Activated naive CD8-positive, alpha-beta T cell treated with anti-CD3 and anti-CD28 coated beads for 36 hours (primary cell): ENCODE measurements at regions not wholly inside any gene's neighbourhood (a gene's known extent, or its start where the extent isn't known, plus 50 kb on each side); places are given as distances from the start of the nearest gene placed in this dataset.

Experiments
- DNase-seq: peaks from one replicate; pipeline ENCODE4 v3.0.0; 2021
- H3K27ac Mint-ChIP-seq: one replicate; pipeline ENCODE4 v1.8.0; 2022; ENCODE audit warnings: mild to moderate bottlenecking, moderate library complexity, mixed read lengths
- H3K27me3 Mint-ChIP-seq: one replicate; pipeline ENCODE4 v1.8.0; 2022; ENCODE audit warnings: mild to moderate bottlenecking, mixed read lengths
- H3K36me3 Mint-ChIP-seq: one replicate; pipeline ENCODE4 v1.8.0; 2021; ENCODE audit warnings: mild to moderate bottlenecking, mixed read lengths
- H3K4me1 Mint-ChIP-seq: one replicate; pipeline ENCODE4 v1.8.0; 2021; ENCODE audit warnings: mixed read lengths
- H3K4me3 Mint-ChIP-seq: one replicate; pipeline ENCODE4 v1.8.0; 2022; ENCODE audit warnings: mild to moderate bottlenecking, moderate library complexity, mixed read lengths
- H3K9me3 Mint-ChIP-seq: one replicate; pipeline ENCODE4 v1.8.0; 2022; ENCODE audit warnings: mixed read lengths

DNA sequence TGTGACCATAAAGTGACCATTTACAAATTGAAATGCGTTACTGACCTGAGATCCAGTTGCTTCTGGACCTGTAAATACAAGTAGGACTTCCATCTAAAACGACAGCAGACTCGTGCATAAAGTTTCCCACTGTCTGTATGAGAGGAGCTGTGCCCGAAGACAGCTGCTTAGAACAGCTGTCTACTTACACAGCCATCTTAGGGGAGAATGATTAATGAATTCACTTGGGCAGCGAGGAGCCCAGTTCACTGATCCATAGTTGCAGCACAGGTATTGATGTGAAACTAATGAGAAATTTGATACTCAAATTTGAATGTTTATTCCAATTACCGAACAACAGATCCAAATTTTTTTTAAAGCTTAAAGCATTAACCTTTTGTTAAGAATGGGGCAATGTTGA, 748.1 kb downstream of the NR2F2 start:
- no peak for DNase-seq
- H3K27me3 Mint-ChIP-seq, result no peaks in the 10 kb centered on the region
- peaks cover 7% of the 10 kb centered on the region for H3K9me3 Mint-ChIP-seq
- H3K36me3 Mint-ChIP-seq, result no peaks in the 10 kb centered on the region
- H3K27ac Mint-ChIP-seq, result no peak overlapping the region
- H3K4me1 Mint-ChIP-seq, result no peaks in the 10 kb centered on the region
- no peak overlapping the region for H3K4me3 Mint-ChIP-seq

- no peak for DNase-seq
- Mint-ChIP-seq H3K9me3 (peaks cover 2% of the 10 kb centered on the region), H3K27me3 (peaks cover 8% of the 10 kb centered on the region), H3K4me1 (no peaks in the 10 kb centered on the region), H3K27ac (no peak overlapping the region), H3K4me3 (no peak overlapping the region), H3K36me3 (no peaks in the 10 kb centered on the region)
Measured at GRCh38 chr15:97081666-97082226, 751.2 kb downstream of the NR2F2 start.

DNA sequence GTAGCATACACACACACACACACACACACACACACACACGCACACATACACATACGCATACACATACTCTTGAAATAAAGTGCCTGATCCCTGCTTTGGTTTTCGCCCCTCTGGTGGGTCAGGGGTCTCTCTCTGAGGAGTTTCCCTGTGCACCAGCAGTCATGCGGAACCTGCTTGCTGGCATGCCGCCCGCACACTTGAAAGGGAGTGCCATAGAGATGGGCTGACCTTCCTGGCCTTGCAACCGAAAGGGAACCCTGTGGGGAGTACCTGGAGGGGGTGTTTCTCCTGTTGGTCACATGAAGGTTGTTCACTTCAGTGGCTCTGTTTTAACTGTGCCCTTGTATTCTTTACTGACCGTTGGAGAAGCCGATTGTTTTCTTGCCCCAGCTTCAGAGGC, 752.3 kb downstream of the NR2F2 start:
- no peak for DNase-seq
- Mint-ChIP-seq H3K27ac (no peak overlapping the region), H3K4me3 (no peak overlapping the region), H3K36me3 (no peaks in the 10 kb centered on the region), H3K9me3 (peaks cover 2% of the 10 kb centered on the region), H3K4me1 (no peaks in the 10 kb centered on the region), H3K27me3 (peaks cover 8% of the 10 kb centered on the region)

GRCh38 chr15:97084650-97085049, 754.1 kb downstream of the NR2F2 start:
- Mint-ChIP-seq H3K9me3 (peaks cover 2% of the 10 kb centered on the region), H3K4me1 (no peaks in the 10 kb centered on the region), H3K27ac (no peak overlapping the region), H3K4me3 (no peak overlapping the region), H3K27me3 (peaks cover 8% of the 10 kb centered on the region), H3K36me3 (no peaks in the 10 kb centered on the region)
- DNase-seq, result no peak

GRCh38 chr15:97085731-97086130, 755.2 kb downstream of the NR2F2 start:
- Mint-ChIP-seq H3K4me1 (no peaks in the 10 kb centered on the region), H3K9me3 (peaks cover 2% of the 10 kb centered on the region), H3K27ac (no peak overlapping the region), H3K36me3 (no peaks in the 10 kb centered on the region), H3K4me3 (no peak overlapping the region), H3K27me3 (peaks cover 8% of the 10 kb centered on the region)
- DNase-seq, result no peak

DNA sequence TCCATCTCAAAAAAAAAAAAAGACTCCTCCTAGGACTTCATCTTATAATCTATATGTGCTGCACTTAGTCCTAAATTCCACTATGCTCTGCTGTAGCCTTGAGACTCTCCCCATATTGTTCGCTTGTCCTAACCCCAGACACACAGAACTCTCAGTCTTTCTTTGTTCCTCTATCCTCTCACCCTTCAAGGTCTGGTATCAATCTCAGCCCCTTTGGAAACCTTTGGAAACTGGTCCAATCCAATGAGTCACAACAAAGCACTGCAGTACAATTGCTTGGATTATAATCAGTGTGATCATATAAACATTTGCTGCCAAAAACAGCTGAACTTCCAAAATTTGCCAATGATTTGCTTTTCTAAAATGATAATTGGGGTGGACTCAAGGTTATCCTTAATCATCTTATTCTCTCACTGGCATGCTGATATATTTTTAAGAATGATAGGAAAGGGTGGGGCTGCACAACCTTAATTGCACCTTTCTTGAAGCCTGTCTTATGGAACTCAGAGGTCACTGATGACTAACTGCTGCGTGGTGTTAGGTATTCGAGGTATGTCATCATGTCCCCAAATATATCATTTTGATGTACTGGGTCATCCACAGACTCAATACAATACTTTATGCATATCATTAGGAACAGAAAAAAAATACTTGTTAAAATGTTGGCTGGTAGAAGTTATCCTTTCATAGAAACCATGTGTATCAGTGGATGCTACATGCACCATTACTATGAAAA, 756.7 kb downstream of the NR2F2 start:
- Mint-ChIP-seq H3K4me3 (no peak overlapping the region), H3K27ac (no peak overlapping the region), H3K36me3 (no peaks in the 10 kb centered on the region), H3K4me1 (no peaks in the 10 kb centered on the region), H3K27me3 (peaks cover 8% of the 10 kb centered on the region), H3K9me3 (peaks cover 2% of the 10 kb centered on the region)
- no peak for DNase-seq

DNA sequence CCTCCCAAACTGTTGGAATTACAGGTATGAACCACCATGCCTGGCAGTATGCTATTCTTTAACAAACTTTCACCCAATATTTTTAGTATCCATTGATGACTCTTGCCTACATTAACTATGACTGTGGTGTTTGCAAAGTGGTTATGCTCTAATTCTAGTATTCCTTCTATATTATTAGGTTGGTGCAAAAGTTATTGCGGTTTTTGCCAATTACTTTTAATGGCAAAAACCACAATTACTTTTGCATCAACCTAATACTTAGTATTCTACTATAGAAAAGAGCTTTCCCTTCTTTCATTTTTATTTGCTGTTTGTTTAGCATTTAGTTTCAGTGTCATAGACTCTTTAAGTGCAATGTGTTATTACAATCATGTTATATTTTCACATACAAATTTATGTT, 760.6 kb downstream of the NR2F2 start:
- no peaks in the 10 kb centered on the region for H3K4me1 Mint-ChIP-seq
- H3K4me3 Mint-ChIP-seq, result no peak overlapping the region
- no peak overlapping the region for H3K27ac Mint-ChIP-seq
- DNase-seq, result no peak
- no peaks in the 10 kb centered on the region for H3K36me3 Mint-ChIP-seq
- no peaks in the 10 kb centered on the region for H3K9me3 Mint-ChIP-seq
- H3K27me3 Mint-ChIP-seq, result peaks cover 12% of the 10 kb centered on the region

DNA sequence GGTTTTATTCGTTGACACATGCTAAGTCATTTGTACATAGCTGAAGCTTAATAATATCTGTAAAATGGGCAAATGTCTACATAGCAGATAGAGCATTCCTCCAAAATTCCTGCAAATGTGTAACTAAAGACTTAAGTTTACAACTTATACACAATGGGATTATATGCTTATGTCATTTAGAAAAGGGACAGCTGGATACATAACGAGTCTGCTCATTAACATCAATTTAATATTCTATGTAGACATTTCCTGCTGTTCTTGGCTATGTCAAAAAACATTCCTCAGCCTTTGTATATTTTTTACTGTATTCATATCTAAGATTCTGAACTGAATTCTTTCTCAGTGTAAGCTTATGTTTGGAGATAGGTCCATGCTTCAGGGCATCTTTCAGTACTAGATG, 762.2 kb downstream of the NR2F2 start:
- peaks cover 12% of the 10 kb centered on the region for H3K27me3 Mint-ChIP-seq
- no peak for DNase-seq
- no peak overlapping the region for H3K27ac Mint-ChIP-seq
- H3K4me1 Mint-ChIP-seq, result no peaks in the 10 kb centered on the region
- H3K36me3 Mint-ChIP-seq, result no peaks in the 10 kb centered on the region
- H3K9me3 Mint-ChIP-seq, result peaks cover 1% of the 10 kb centered on the region
- H3K4me3 Mint-ChIP-seq, result no peak overlapping the region

DNA sequence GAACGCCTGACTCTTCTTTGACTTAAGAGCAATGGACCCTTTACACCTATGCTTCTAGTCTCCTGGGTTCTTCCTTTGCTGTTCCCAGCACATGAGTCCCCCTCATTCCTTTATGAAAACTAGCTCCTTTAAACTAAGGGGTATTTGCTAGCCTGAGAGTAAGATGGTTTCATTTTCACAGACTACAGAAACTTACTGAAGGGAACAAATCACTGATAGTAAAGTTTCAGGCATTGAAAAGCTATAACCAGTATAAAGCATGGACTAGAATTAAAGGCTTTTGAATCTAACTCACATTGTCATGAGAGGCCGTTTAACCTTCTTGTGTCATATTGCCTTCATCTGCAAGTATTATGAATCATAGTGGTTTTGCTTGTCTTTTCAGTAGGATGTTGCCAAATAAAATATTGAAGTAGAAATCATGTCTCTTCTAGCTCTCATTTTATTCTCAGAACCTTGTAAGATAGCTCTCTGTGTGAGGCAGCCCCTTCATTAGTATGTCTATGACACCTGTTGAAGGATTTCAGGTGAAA, 765.9 kb downstream of the NR2F2 start:
- Mint-ChIP-seq H3K27ac (no peak overlapping the region), H3K4me3 (no peak overlapping the region), H3K4me1 (no peaks in the 10 kb centered on the region), H3K9me3 (peaks cover 8% of the 10 kb centered on the region), H3K27me3 (peaks cover 12% of the 10 kb centered on the region), H3K36me3 (no peaks in the 10 kb centered on the region)
- DNase-seq, result no peak

DNA sequence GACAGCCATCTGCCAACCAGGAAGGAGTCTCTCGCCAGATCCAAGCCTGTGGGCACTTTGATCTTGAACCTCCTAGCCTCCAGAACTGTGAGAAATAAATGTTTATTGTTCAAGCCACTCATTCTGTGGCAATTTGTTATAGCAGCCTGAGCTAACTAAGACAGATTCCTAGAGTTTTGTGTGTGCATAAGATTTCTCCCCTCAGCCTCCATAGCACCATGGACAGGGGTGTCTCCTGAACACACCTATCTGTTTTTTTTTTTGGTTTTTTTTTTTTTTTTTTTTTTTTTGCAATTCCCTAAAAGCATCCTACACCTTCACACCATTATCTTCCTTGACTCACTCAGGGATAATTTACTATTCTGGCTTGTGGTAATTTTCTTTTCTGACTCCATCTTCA, 768.5 kb downstream of the NR2F2 start:
- H3K4me1 Mint-ChIP-seq, result no peaks in the 10 kb centered on the region
- peaks cover 11% of the 10 kb centered on the region for H3K9me3 Mint-ChIP-seq
- no peaks in the 10 kb centered on the region for H3K36me3 Mint-ChIP-seq
- no peak overlapping the region for H3K4me3 Mint-ChIP-seq
- no peak overlapping the region for H3K27ac Mint-ChIP-seq
- H3K27me3 Mint-ChIP-seq, result peaks cover 5% of the 10 kb centered on the region
- no peak for DNase-seq

DNA sequence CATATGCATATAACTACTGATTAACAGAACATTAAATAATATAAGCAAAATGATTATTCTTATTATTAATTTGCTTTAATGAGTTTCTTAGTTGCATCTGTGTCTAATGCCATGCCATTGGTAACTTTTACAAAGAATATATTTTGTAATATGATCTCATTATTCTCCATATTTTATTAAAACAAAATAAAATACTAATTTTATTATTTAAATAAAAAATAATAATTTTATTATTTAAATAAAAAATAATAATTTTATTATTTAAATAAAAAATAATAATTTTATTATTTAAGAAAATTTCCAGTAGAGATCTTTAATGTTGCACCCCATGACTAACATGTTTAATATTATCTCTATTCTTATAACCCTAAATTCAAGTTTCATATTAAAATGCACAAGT, 771.1 kb downstream of the NR2F2 start:
- Mint-ChIP-seq H3K4me1 (no peaks in the 10 kb centered on the region), H3K36me3 (no peaks in the 10 kb centered on the region), H3K27ac (no peak overlapping the region), H3K9me3 (peaks cover 12% of the 10 kb centered on the region), H3K27me3 (no peaks in the 10 kb centered on the region), H3K4me3 (no peak overlapping the region)
- DNase-seq, result no peak

- Mint-ChIP-seq H3K9me3 (peaks cover 18% of the 10 kb centered on the region), H3K27me3 (peaks cover 4% of the 10 kb centered on the region), H3K27ac (no peak overlapping the region), H3K36me3 (no peaks in the 10 kb centered on the region), H3K4me1 (no peaks in the 10 kb centered on the region), H3K4me3 (no peak overlapping the region)
- no peak for DNase-seq
Measured at GRCh38 chr15:97114900-97115760, 784.6 kb downstream of the NR2F2 start.

- H3K36me3 Mint-ChIP-seq, result no peaks in the 10 kb centered on the region
- no peak for DNase-seq
Measured at GRCh38 chr15:97115761-97116070, 785.2 kb downstream of the NR2F2 start.

DNA sequence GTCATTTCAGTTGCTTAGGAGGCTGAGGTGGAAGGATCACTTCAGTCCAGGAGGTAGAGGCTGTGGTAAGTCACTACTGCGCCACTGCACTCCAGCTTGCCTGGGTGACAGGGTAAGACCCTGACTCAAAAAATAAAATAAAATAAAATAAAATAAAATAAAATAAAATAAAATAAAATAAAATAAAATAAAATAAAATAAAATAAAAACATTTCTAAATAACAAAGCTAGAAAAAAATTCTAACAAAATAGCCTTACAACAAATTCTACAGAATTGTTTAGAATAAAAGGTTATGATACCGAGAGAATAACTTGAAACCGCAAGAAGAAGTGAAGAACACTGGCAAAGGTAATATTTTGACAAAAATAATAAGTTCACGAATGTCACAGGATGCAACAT, 794.3 kb downstream of the NR2F2 start:
- Mint-ChIP-seq H3K27me3 (no peaks in the 10 kb centered on the region), H3K4me1 (no peaks in the 10 kb centered on the region), H3K9me3 (peaks cover 11% of the 10 kb centered on the region), H3K27ac (no peak overlapping the region), H3K4me3 (no peak overlapping the region), H3K36me3 (no peaks in the 10 kb centered on the region)
- no peak for DNase-seq

More at GRCh38 chr15:97115761-97116070, 785.2 kb downstream of the NR2F2 start:
- H3K4me3 Mint-ChIP-seq, result no peak overlapping the region
- peaks cover 19% of the 10 kb centered on the region for H3K9me3 Mint-ChIP-seq
- no peak overlapping the region for H3K27ac Mint-ChIP-seq
- no peaks in the 10 kb centered on the region for H3K4me1 Mint-ChIP-seq
- H3K27me3 Mint-ChIP-seq, result peaks cover 4% of the 10 kb centered on the region

DNA sequence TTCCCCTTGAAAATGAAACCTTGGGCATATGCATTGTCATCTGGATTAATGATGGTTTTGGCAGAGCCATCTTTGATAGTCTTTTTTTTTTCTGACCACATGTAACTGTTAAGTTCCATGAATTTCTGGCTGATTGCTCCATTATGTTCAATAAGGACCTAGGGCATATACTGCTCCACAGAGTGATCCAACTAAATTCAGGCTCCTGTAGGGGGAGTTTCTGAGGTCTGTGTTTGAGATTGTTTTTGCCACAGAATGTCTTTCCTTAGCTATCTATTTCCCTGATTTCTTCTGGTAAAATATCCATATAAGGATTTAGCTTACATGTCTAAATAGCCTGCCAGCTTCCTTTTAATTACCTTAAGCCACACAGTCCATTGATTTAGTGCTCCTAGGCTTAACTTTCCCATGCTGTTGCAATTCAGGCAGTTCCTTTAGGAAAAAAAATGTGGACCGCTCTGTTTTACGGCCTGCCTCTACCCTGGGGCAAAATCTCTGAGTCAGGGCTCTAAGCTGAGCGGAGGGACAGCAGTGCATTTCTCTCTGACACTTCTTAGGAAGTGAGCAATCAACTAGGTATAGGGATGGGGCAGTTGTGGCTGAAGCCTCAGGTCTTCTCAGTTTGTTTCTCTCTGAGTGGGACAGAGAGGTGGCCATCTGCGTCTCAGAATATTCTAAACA, 796.2 kb downstream of the NR2F2 start:
- DNase-seq, result no peak
- H3K4me1 Mint-ChIP-seq, result no peaks in the 10 kb centered on the region

More for the DNA sequence above, 796.2 kb downstream of the NR2F2 start:
- Mint-ChIP-seq H3K36me3 (no peaks in the 10 kb centered on the region), H3K9me3 (peaks cover 9% of the 10 kb centered on the region), H3K4me3 (no peak overlapping the region), H3K27me3 (no peaks in the 10 kb centered on the region), H3K27ac (no peak overlapping the region)
